Stimulated activated CD8-positive, alpha-beta memory T cell treated with anti-CD3 and anti-CD28 coated beads, Interleukin-2, amount 100 ng/mL, for 48 hours (primary cell): ENCODE measurements at regions not wholly inside any gene's neighbourhood (a gene's known extent, or its start where the extent isn't known, plus 50 kb on each side); places are given as distances from the start of the nearest gene placed in this dataset.
"Not testable (repeated sequence)": the region's sequence is repeated elsewhere in the genome, so short reads cannot be mapped to it uniquely, and the experiment has no call there.

Experiments used
- DNase-seq, 2 donors: peaks; one replicate each; pipeline ENCODE4 v3.0.0-alpha.2; 2020; ENCODE audit warnings: low read depth in 2 of 2

GRCh38 chr20:50328222-50328979, 137.8 kb downstream of the CEBPB start:
- no peak for DNase-seq

GRCh38 chr20:50328996-50329898, 138.6 kb downstream of the CEBPB start:
- DNase-seq = no peak

- DNase-seq = no peak
Observed at GRCh38 chr20:50329981-50330503, 139.4 kb downstream of the CEBPB start.

GRCh38 chr20:50330504-50331313, 140.1 kb downstream of the CEBPB start:
- DNase-seq = no peak

- no peak for DNase-seq
Observed at GRCh38 chr20:50331469-50332363, 141.1 kb downstream of the CEBPB start.

- no peak for DNase-seq
Observed at GRCh38 chr20:50332491-50332980, 141.9 kb downstream of the CEBPB start.

- DNase-seq = no peak
Observed at GRCh38 chr20:50333131-50333670, 142.6 kb downstream of the CEBPB start.

- DNase-seq = no peak
Observed at GRCh38 chr20:50333812-50334211, 143.2 kb downstream of the CEBPB start.

- DNase-seq = not testable (repeated sequence)
Observed at GRCh38 chr20:50334512-50334911, 143.9 kb downstream of the CEBPB start.

- DNase-seq = no peak
Observed at GRCh38 chr20:50335105-50335504, 144.5 kb downstream of the CEBPB start.

- DNase-seq = no peak
Observed at GRCh38 chr20:50335866-50336265, 145.2 kb downstream of the CEBPB start.

- DNase-seq = no peak
Observed at GRCh38 chr20:50336661-50337060, 146.0 kb downstream of the CEBPB start.

GRCh38 chr20:50337521-50338466, 147.2 kb downstream of the CEBPB start:
- DNase-seq = no peak

GRCh38 chr20:50338479-50339391, 148.1 kb downstream of the CEBPB start:
- peak; percentile 62 to 77 for DNase-seq

- peak in 1 of 2 donors; percentile 40 for DNase-seq
Observed at GRCh38 chr20:50339466-50339901, 148.9 kb downstream of the CEBPB start.

GRCh38 chr20:50340541-50340940, 149.9 kb downstream of the CEBPB start:
- no peak for DNase-seq

- DNase-seq = no peak
Observed at GRCh38 chr20:50341050-50341449, 150.4 kb downstream of the CEBPB start.
